NCI-H1105 (cell line): ENCODE measurements at regions not wholly inside any gene's neighbourhood (a gene's known extent, or its start where the extent isn't known, plus 50 kb on each side); places are given as distances from the start of the nearest gene placed in this dataset.
"Not testable (repeated sequence)": the region's sequence is repeated elsewhere in the genome, so short reads cannot be mapped to it uniquely, and the experiment has no call there.

ENCODE experiments used
- DNase-seq: peaks from one replicate; lab custom pipeline; 2025; lab: John Stamatoyannopoulos, UW

DNA sequence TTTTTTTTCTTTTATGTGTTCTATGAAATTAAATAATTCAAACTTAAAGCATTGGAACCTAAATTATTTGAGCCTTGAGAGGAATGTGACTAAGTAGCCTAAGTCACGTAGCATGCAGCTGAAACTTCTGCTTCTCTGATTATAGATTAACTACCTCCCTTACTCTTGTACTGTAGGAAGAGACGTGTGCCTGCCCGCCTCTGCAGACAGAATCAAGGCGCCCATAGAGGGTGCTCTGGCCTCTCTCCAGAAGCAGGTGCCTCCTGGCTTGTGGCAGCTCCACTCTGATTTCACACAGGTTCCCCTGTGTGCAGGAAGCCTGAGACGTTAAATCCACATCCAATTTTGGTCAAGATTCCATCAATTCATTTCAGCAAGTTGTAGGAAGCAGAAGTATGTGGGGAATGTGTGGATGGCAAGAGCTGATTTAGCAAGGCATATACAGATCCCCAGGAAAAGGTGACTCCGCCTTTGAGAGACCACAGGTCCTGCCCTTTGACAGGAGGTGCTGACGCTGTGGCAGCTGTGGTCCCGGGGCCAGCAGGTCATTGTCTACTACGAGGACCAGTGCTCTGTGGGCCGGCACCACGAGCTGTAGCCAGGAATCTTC lies 1418.8 kb downstream of the CDH11 start:
- no peak for DNase-seq

DNA sequence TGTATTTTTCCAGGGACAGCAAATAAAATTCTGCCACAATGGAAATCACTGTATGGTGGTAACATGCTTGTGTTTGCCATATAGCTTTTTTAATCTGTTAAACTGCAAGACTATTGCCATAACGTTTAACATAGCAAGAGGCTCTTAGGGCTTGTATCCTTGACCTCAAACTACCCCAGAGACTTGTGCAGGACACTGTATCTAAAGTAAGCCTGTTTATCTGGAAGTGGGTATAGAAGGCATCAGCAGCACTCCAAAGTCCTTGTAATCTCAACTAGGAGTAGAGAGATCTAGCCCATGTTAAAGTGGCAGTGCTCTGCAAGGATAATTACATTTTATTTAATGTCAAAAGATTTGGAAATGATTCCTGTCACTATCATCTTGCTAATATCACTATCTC lies 1424.1 kb downstream of the CDH11 start:
- DNase-seq: no peak

DNA sequence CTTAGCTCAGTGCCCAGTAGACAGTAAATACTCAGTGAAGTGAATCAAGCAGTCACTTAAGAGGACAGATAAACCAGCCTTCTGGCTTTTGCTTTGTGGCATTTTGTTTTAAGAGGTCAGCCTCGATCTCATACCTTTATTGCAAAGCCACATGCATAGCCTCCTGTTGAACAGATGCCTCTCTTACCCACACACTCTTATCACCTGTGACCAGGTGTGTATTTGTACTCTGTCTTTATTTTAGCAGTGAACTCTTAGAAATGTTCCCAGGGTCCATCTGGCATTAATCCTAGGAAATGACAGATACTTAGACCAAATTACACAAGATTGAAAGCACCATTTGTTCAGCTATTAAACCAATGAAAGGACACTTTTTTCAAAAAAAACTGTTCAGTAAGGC lies 1426.5 kb downstream of the CDH11 start:
- no peak for DNase-seq

DNA sequence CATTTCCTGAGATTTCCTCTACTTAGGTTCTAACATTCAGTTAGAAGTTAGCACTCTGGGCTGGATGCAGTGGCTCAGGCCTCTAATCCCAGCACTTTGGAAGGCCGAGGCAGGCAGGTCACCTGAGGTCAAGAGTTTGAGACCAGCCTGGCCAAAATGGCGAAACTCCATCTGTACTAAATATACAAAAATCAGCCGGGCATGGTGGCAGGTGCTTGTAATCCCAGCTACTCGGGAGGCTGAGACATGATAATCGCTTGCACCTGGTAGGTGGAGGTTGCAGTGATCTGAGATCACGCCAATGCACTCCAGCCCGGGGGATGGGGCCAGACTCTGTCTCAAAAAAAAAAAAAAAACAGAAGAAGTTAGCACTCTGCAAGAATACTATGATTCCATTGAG lies 1430.9 kb downstream of the CDH11 start:
- no peak for DNase-seq

GRCh38 chr16:63690267-63690666 lies 1431.6 kb downstream of the CDH11 start:
- no peak for DNase-seq

DNA sequence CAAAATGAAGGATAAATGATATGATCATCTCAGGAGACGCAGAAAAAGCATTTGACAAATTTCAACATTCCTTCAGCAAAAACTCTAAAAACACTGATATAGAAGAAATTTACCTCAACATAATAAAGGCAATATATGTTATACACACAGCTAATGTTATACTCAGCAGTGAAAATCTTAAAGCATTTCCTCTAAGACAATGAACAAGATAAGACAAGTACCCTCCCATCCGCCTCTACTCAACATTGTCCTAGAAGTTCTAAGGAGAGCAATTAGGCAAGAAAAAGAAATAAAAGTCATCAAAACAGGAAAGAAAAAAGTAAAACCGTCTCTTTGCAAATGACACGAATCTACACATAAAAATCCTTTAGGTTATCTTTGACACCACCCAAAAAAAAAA lies 1432.8 kb downstream of the CDH11 start:
- DNase-seq: no peak

DNA sequence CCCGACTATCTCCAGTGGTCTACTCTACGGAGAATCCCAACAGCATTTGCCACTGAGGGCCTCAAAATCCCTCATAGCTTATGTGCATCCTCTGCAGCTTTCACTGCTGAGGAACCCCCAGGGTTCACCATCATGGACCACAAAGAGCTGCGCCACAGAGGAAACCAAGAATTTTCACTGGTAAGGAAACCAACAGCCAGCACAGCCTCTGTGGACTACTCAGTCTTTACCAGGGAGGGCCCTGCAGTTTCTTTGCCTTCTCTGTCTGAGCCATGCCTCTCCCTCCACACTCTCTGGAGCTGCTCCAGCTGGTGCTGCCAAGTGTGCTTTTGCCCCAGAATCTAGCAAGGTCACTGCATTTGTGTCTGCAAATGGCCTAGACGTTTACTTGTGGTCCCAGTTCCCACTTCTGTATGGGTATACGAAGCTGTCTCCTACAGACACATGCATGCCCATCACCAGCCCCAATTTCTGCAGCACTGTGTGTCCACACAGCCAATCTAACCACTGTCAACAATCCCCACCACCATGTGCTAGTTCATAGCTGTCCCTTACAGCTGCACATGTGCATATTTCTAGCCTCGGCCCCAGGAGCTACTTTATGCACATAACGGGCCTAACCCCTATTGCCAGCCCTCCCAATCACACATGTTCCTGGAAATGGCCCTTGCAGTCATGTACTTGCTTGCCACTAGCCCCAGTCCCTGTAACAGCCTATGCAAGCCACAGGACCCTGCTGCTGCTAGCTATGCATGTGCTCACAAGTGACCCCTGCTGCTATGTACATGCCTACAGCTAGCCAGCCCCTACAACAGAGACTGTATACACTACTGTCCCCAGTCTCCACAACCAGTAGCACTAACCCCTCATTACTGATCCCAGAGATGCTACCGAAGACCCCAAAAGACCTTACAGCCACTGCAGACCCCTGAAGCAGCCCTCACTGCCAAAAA lies 1437.4 kb downstream of the CDH11 start:
- DNase-seq: no peak

DNA sequence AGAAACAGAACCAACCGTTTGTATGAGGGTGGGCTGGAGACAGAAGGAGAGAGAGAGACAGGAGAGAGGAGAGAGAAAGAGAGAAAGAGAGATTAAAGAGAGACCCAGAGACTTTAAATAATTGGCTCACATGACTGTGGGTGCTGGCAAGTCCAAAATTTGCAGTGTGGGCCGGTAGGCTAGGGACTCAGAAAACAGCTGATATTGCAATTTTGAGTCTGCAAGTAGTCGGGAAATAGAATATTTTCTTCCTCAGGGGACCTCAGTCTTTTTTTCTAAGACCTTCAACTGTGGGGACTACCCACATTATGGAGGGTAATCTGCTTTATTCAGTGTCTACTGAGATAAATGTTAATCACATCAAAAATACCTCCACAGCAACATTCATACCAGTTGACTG lies 1439.0 kb downstream of the CDH11 start:
- no peak for DNase-seq

DNA sequence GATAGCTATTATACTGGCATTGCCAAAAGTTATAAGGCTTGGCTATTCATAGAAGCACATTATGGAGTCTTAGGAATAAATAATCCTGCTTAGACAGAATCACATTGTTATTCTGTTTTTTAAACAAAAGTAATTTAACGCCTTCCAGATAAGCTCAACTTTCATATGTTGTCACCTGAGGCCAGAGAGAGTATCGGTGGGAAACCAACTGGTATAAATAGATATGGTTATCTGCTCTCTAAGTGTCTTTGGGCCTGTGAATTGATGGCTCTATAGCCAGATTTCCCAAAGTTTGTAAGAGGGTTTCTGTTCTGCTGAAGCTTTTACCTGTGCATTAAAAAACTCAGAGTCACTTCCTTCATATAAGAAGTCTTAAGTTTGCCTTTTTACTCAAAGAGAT lies 1449.4 kb downstream of the CDH11 start:
- no peak for DNase-seq

DNA sequence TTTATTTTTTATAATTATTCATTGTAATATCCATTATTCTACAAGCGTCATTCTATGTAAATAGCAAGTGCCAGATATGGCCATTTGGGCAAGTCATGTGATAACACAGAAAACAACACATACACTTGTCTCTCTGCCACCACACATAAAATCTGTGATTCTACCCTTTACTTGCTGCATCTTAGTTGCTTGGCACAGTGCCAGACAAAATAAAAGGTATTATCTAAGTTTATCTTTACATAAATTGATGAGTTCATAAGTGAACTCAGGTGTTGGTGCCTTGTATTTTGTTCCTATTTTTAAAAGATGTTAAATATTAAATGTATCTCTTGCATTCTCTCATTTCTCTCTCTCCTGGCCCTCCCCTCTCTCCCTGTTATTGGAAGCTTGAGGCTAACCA lies 1458.7 kb downstream of the CDH11 start:
- DNase-seq: no peak

DNA sequence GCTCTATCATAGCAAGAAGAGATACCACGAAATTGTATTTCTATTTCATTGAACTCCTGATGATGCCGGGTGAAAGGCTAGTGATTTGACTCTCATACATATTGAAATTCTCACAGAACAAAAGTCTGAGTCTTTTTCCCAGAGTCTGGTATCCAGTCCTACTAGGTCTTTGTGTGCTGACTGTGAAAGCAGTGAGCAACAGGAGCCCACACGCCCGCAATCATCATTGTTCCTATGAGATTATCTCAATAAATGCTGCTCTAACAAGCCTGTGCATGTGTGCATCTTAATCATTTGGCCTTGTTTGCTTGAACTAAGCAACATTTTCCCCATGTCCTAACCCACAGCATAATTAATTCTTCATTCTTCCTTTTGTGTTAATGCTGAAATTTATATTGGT lies 1466.0 kb downstream of the CDH11 start:
- DNase-seq: no peak

- DNase-seq: no peak
Observed at GRCh38 chr16:63653044-63653839, 1468.6 kb downstream of the CDH11 start.

GRCh38 chr16:63652091-63652490 lies 1469.8 kb downstream of the CDH11 start:
- DNase-seq: no peak

GRCh38 chr16:63650550-63650949 lies 1471.3 kb downstream of the CDH11 start:
- no peak for DNase-seq

- not testable (repeated sequence) for DNase-seq
Observed at GRCh38 chr16:63633706-63634445, 1488.0 kb downstream of the CDH11 start.

DNA sequence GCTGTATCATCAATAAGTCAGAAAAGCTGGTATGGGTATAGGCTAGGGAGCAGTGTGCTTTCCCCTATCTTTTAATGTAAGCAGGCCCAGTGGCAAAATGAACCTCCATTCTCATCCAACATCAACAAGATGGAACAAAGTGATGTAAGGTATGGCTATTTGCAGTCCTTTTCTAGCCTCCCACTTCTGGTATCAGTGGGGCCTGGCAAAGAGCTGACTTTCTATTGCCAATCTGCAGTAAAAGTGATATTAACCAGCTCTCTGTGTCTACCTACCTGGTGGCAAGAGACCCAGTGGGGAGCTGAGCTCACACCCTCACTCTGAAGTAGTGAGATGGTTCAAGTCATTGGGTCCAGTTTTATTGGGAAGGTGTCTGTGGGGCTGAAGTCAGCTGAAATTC lies 1492.6 kb downstream of the CDH11 start:
- DNase-seq: no peak

DNA sequence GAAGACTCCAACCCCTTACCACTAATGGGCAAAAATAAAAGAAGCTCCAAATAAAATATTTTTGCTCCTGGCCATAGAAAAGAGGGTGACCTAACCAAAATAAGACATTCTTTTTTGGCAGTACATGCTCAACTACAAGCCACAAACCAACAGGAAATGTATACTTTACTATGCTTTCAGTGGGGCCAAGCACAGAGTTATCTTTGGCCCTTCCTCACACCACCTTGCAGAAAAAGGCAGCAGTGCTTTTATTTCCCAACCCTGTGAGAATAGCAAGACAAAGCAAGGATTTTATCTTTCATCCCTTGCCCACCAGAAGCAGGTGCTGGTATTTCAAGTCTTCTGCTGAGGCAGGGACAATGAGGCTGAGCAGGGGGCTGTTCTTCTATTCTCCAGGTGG lies 1493.1 kb downstream of the CDH11 start:
- DNase-seq: no peak

DNA sequence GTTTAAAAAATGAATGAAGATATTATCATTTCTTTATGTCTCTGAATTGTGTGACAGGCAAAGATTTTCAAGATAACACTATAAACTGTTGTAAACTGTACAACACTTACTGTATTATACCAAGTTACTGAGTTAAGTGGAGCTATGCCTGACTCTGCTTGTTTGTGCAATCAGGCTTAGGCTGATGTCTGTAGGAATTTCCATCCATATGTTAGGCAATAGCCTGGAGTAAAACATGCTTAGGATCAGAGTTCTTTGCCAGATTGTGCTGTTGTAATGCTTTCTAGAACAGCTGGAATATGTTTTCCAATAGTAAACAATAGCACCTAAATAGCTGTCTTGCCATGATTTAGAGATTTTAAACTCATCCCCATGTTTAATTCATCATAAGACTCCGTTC lies 1496.7 kb downstream of the CDH11 start:
- DNase-seq: no peak

GRCh38 chr16:63623551-63624039 lies 1498.3 kb downstream of the CDH11 start:
- DNase-seq: no peak

GRCh38 chr16:63618896-63619485 lies 1502.9 kb downstream of the CDH11 start:
- DNase-seq: no peak

GRCh38 chr16:63617990-63618763 lies 1503.7 kb downstream of the CDH11 start:
- no peak for DNase-seq
